HepG2 (cell line): ENCODE measurements at regions not wholly inside any gene's neighbourhood (a gene's known extent, or its start where the extent isn't known, plus 50 kb on each side); places are given as distances from the start of the nearest gene placed in this dataset.

Source experiments
- ELF1 ChIP-seq: sonication (generic); formaldehyde crosslinking; IDR thresholded peaks from 2 replicates; pipeline ENCODE4 v1.4.0; 2020; ENCODE audit warnings: missing genetic modification reagents
- HOXA5 ChIP-seq: sonication (generic); formaldehyde crosslinking; IDR thresholded peaks from 2 replicates; pipeline ENCODE4 v1.4.0; 2020; ENCODE audit warnings: missing genetic modification reagents
- NFE2L2 ChIP-seq: fragments of 150-350 bp; IDR thresholded peaks from 2 replicates; pipeline ENCODE4 v1.6.1; 2014; ENCODE audit warnings: low read length
- POLR2A ChIP-seq, 2 experiments: IDR thresholded peaks; 2 replicates each; pipeline ENCODE4 v1.6.1; 2011; ENCODE audit warnings: low read depth in 2 of 2, low read length in 2 of 2, mild to moderate bottlenecking in 1 of 2, moderate library complexity in 1 of 2; ENCODE audit not compliant: insufficient read depth in 1 of 2
- ZIK1 ChIP-seq: sonication (generic); formaldehyde crosslinking; IDR thresholded peaks from 2 replicates; pipeline ENCODE4 v1.5.0; 2020; ENCODE audit warnings: mild to moderate bottlenecking, low read depth, missing genetic modification reagents, borderline replicate concordance
- ZNF138 ChIP-seq: sonication (generic); formaldehyde crosslinking; IDR thresholded peaks from 2 replicates; pipeline ENCODE4 v1.5.0; 2020; ENCODE audit warnings: mild to moderate bottlenecking, low read depth, missing genetic modification reagents
- ZNF839 ChIP-seq: sonication (generic); formaldehyde crosslinking; IDR thresholded peaks from 2 replicates; pipeline ENCODE4 v1.4.0; 2020; ENCODE audit warnings: missing genetic modification reagents, mild to moderate bottlenecking, borderline replicate concordance
- TF ChIP-seq, protein P1 (sequence below): sonication (generic); formaldehyde crosslinking; IDR thresholded peaks from 2 replicates; pipeline ENCODE4 v1.5.0; 2020; ENCODE audit warnings: mild to moderate bottlenecking, missing genetic modification reagents, moderate library complexity

DNA sequence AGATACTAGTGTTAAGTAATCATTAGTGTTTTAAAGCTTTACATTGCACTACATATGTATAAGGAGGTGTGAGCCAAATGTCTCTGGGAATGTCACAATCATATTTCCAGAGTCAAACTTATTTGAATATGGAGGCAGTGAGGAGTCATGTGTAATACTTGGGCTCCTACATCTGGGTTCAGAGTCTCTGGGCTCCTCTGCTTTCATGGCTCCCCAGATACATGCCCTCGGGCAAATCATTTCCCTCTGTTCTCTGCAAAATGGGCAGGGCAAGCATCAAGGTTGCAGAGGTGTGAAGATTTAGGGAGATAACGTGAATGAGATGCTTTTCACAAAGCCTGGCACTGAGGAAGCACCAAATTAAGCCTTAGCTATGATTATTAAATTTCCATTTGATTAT, 138.3 kb upstream of the SGK1 start:
- TF ChIP-seq ZIK1 (CRISPR knock-in tag) = no peak
- no peak for TF ChIP-seq POLR2A (IDR thresholded peaks at IDR 0.05; ENCODE audit: insufficient read depth in 1 of 2, low read depth in 2 of 2, low read length in 2 of 2)
- TF ChIP-seq ELF1 = no peak
- no peak for TF ChIP-seq NFE2L2
- TF ChIP-seq HOXA5 (CRISPR knock-in tag) = no peak
- no peak for TF ChIP-seq ZNF839
- TF ChIP-seq, protein P1, sequence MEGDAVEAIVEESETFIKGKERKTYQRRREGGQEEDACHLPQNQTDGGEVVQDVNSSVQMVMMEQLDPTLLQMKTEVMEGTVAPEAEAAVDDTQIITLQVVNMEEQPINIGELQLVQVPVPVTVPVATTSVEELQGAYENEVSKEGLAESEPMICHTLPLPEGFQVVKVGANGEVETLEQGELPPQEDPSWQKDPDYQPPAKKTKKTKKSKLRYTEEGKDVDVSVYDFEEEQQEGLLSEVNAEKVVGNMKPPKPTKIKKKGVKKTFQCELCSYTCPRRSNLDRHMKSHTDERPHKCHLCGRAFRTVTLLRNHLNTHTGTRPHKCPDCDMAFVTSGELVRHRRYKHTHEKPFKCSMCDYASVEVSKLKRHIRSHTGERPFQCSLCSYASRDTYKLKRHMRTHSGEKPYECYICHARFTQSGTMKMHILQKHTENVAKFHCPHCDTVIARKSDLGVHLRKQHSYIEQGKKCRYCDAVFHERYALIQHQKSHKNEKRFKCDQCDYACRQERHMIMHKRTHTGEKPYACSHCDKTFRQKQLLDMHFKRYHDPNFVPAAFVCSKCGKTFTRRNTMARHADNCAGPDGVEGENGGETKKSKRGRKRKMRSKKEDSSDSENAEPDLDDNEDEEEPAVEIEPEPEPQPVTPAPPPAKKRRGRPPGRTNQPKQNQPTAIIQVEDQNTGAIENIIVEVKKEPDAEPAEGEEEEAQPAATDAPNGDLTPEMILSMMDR (CRISPR knock-in tag) = no peak
- TF ChIP-seq ZNF138 (CRISPR knock-in tag) = no peak
